Endothelial cell of umbilical vein (primary cell): ENCODE measurements at regions not wholly inside any gene's neighbourhood (a gene's known extent, or its start where the extent isn't known, plus 50 kb on each side); places are given as distances from the start of the nearest gene placed in this dataset.
"Not testable (repeated sequence)": the region's sequence is repeated elsewhere in the genome, so short reads cannot be mapped to it uniquely, and the experiment has no call there.

Experiments
- POLR2A ChIP-seq: IDR thresholded peaks from 2 replicates; pipeline ENCODE4 v1.6.1; 2012; ENCODE audit warnings: low read depth, mild to moderate bottlenecking, control low read depth, low read length
- TF ChIP-seq, protein P1 (sequence below), 2 donors: IDR thresholded peaks; 1 replicate in 1 of 2; 2 replicates in 1 of 2; pipeline ENCODE4 v1.5.1; 2011; ENCODE audit warnings: low read length in 2 of 2, mild to moderate bottlenecking in 2 of 2, moderate library complexity in 2 of 2, control low read depth in 1 of 2, inconsistent platforms in 1 of 2, low read depth in 1 of 2; ENCODE audit not compliant: insufficient read depth in 1 of 2; ENCODE audit errors: extremely low read depth in 1 of 2
- TF ChIP-seq, protein P2 (sequence below): IDR thresholded peaks from 2 replicates; pipeline ENCODE4 v1.6.1; 2011; ENCODE audit not compliant: insufficient read depth, insufficient read length

DNA sequence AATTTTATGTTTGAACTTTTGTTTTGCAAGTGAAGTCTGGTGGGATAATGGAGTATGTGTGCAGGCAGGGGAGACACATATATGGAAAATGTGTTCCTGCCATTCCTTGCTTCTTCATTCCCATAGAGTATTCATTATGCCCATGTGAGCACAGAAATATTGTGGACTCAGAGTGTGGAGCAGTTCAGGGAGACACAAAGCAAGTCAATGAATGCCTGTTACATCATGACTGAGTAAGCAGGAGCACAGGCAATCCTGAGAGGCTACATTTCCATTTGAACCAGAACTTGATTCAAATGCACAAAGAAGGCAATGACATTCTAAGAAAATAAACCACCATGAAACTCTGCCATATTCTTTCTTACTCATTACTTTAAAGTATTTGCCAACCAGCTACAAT lies 990.5 kb downstream of the PRIM2 start:
- TF ChIP-seq, protein P1, sequence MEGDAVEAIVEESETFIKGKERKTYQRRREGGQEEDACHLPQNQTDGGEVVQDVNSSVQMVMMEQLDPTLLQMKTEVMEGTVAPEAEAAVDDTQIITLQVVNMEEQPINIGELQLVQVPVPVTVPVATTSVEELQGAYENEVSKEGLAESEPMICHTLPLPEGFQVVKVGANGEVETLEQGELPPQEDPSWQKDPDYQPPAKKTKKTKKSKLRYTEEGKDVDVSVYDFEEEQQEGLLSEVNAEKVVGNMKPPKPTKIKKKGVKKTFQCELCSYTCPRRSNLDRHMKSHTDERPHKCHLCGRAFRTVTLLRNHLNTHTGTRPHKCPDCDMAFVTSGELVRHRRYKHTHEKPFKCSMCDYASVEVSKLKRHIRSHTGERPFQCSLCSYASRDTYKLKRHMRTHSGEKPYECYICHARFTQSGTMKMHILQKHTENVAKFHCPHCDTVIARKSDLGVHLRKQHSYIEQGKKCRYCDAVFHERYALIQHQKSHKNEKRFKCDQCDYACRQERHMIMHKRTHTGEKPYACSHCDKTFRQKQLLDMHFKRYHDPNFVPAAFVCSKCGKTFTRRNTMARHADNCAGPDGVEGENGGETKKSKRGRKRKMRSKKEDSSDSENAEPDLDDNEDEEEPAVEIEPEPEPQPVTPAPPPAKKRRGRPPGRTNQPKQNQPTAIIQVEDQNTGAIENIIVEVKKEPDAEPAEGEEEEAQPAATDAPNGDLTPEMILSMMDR (IDR thresholded peaks at IDR 0.05; ENCODE audit: extremely low read depth in 1 of 2, insufficient read depth in 1 of 2, low read depth in 1 of 2, low read length in 2 of 2), result not testable (repeated sequence)
- TF ChIP-seq POLR2A, result not testable (repeated sequence)
- TF ChIP-seq, protein P2, sequence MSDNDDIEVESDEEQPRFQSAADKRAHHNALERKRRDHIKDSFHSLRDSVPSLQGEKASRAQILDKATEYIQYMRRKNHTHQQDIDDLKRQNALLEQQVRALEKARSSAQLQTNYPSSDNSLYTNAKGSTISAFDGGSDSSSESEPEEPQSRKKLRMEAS, result not testable (repeated sequence)
